ENCODE measurements at regions not wholly inside any gene's neighbourhood (a gene's known extent, or its start where the extent isn't known, plus 50 kb on each side); places are given as distances from the start of the nearest gene placed in this dataset.
"Not testable (repeated sequence)": the region's sequence is repeated elsewhere in the genome, so short reads cannot be mapped to it uniquely, and the experiment has no call there.

DNA sequence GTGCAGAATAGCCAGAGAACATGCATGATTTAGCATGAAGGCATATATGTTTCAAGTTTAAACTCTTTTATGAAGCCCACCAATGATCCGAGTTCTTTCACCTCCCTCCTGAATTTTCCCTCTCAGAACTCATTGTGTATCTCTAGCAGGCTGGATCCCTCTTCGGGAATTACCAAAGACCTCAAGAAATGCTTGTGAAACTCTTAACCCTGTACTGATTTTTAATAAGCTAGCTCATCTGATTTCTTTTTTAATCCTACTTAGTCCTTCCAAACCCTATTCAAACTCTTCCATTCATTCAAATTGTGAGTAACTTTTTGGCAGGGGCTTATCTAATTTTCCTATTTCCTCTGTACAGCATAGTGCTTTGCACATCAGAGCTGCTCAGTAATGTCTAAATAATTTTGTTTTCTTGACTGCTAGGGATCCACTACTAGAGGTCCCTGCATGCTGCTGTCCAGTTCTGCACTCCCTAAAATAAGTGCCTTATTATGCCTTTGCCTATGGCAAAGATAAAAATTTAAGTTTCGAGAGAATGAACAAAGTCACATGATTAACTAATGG is 723.8 kb downstream of the CDH11 start:
- no peak for DNase-seq

DNA sequence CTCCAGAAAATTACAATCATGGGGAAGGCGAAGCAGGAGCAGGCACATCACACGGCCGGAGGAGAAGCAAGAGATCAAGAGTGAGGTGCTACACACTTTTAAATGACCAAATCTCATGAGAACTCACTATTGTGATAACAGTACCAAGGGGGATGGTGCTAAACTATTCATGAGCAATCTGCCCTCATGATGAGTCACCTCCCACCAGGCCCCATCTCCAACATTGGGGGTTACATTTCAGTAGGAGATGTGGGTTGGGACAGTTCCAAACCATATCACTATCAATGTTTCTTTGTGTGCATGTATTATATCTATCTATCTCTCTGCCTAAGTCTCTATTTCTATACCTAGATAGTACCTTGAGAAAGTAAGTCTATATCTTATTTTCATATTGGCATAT is 724.8 kb downstream of the CDH11 start:
- no peak for DNase-seq

DNA sequence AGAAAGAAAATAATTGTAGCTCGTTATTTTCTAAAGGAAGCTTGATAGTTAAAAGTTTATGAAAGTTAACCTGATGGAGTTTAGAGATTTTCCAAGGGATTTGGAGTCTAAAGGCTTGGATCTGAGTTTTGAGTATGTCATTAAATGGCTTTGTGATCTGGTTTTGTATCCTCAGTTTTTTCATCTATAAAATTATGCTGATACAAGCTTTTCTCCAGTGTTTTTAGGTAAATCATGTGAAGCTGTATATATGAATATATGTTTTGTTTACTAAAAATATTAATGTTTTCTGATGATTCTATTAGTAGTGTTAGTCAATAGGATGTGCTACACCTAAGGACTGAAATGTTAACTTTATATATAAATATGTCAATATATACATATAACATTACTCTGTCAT is 727.8 kb downstream of the CDH11 start:
- no peak for DNase-seq

DNA sequence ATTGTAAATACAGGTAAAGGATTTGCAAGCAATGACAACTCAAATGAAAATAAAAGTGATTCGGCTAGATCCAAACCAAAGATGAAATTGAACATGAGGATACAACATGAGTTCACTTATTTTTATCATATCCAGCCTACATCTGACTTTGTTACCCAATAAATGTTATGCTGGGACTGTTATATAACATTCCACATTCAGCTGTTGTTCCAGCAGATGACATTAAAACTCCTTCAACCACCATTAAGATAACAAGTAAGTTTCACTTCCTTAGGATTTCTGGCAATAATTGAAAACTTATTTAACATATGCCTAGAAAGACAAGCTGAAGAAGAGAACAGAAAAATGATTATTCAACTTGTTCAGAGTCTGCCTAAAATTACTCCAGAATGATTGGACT is 729.4 kb downstream of the CDH11 start:
- DNase-seq = no peak

DNA sequence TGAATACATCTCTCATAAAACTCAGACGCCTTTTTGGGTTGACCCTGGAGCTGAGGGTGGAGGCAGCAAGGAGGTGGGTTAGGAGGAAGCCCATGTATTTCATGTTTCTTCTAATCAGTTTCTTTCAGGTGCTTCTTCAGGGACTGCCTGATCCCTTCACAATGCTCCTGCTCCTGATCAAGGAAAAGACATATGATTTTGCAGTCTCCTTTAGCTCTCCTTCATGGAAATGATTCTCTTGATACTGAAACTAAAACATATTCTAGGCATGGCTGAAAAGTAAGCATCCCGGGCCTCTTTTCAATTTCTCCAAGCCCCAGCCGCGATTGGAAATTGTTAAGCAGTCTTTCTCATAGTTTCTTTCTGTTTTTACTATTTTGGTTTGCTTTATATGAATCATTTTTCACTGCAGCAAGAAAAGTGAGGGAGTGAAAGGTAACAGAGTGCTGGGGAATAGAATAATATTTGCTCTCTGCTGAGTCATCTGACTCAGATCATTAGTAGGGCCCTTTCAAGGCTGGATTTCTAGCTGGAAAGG is 730.7 kb downstream of the CDH11 start:
- DNase-seq = no peak

DNA sequence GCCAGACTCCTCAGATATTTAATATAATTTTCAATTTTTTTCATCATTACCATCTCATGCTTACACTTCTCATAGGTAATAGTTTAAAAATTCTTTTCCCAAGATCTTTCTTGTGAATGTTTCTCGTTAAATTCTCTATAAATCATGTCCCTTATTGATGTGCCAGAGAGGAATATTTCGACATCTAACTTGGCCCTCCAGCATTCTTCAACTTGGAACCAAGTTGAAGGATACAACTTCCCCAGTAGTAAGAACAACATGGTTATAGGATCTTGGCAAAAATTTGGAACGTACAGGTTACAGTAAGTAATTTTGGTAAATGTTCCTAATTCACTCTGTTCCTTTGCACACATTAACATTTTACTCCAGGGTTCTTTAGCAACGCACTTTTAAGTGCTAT is 731.8 kb downstream of the CDH11 start:
- DNase-seq = no peak

DNA sequence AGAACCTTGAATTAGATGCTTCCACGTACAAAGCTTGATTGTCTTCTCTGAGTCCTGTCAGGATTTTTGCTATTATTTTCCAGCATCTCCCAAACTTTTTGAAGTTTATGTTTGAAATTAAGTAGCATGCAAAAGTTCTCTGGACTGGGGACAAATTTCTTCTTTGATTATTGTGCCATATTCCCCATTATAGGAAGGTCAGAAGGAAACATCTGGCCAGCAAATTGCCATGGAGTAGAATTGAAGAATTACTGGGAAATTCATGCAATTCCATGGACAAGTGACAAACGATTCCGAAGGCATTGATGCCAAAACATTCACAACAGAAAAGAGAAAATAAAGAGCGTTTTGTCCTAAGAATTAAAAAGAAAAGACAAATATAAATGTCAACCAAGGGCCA is 737.2 kb downstream of the CDH11 start:
- no peak for DNase-seq

DNA sequence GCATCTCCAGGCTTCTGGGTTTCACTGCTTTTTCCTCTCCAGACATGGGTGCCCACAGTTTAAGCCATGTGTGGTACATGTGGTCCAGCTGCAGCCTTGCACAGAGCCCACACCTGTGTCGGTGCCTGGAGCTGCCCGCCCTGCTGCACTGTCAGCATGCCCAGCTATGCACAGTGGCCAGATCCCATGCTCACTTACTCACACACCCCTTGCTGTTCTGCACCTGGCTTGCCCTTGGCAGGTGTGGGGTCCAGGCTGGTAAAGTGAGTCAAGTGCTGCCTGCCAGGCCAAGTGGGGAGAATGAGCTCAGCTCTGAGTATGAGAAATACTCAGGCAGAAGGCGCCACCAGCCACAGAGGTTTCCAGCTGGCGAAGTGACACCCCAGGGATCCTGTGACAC is 739.9 kb downstream of the CDH11 start:
- DNase-seq = no peak

DNA sequence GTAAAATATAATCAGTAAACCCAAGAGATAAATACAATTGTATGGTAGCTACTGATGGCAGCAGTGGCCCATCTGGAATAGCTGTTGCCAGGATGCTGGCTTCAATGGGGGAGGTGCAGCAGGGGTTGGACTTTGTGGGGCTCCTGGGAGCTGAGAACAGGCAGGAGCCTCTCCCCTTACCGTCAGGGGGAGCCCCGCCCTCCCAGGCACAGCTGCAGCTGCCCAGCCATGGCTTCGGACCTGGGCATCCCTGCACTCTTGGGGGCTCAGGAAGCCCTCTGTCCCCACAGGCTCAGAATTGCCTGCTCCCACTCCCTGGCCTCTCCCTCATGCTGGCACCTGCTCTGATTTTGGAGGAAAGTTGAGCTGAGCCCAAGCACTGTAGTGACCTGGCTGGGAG is 741.1 kb downstream of the CDH11 start:
- DNase-seq = no peak

DNA sequence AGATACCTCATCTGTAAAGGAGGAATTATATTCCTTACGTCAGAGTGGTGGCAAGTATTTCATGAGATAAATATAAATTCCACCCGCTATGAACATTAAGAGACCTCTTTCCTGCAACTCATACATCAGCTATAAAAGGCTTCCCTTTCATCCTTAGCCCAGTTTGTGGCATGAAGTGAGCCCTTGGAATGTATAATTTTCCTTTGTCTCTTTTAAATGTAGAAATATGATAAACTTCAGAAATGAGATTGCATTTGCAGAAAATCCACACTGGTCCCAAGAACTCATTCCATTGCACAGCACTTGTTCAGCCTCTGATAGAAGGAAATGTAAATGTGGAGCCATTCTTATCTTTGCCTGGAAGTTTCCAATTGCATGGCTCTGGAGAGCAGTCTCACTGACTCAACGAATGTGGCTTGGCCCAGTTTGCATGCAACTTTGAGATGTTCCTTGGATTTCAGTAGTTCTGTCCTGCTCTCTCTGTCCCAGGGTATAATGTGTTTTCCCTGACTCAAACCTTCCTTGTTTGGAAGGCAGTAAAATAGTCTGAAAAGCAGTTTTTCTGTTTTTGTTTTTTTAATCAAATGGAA is 746.4 kb downstream of the CDH11 start:
- no peak for DNase-seq

DNA sequence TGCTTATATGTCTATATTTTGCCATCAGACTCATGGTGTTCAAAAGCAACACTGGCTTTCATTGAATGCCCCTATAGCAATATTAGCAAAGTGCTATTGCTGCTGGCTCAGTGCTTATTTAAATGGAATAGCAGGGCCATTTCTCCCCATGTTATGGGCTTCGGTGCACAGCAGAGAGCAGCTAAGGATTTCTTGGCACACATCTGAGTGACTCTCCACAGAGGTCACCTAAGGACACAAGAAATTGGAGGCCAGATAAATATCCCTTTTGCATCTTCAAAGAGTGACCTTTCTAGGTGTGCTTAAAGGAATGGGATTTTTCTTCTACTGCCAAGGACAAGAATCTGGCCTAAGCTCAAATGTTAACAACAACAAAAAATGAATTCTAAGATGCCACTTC is 751.8 kb downstream of the CDH11 start:
- no peak for DNase-seq

DNA sequence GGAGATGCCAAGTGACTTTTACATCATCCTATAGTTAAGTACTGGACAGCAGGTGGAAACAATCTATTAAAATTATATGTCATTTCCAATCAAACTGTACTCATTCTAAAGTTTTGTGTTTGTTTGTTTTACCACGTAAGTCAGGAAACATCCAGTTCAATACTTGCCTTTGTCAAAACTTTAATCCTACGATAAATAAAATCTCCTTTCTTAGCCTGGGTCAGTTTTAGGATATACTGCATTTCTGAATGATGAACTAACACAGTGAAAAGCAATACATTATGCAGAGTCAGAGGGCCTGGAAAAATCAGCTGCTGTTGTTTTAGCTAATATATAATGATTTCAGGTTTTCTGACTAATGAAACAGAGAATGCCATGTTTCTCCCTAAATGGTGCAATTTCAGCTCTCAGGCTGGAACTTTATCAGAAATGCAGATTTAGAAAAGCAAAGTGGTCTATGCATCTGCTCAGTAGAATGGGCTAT is 756.4 kb downstream of the CDH11 start:
- DNase-seq = no peak

DNA sequence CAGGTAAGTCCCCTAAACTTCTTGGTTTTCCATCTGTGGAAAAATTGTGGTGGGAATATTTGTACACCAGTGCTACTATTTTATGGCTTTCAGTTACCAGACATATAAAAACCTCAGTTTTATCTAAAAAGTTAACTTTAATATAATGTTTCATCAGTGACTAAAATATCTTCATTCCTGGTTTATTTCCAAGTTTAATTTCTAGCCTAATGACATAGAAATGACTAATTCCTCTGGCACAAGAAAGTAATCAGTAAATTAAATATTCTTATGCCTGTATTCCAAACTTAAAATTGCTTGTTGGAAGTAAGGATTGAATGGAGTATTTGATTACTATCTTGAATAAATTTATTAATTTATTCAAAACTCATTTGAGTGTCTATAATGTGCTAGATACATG is 757.0 kb downstream of the CDH11 start:
- DNase-seq = no peak

DNA sequence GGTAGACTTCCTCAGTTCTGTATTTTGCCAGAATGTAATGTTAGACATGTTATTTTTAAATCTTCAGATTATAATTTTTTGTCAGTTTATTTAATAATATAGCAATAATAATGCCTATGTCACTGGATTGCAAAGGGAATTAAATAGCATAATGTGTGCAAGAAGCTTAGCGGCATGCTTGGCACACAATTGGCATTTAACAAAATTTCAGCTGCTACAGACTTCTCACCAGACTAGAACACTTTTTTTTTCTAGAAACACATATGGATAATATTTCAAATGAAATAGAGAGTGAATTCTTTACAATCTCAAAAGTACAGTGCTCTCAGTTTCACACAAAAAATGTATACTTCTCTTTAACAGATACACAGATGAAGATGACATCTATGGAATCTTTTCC is 757.4 kb downstream of the CDH11 start:
- no peak for DNase-seq

DNA sequence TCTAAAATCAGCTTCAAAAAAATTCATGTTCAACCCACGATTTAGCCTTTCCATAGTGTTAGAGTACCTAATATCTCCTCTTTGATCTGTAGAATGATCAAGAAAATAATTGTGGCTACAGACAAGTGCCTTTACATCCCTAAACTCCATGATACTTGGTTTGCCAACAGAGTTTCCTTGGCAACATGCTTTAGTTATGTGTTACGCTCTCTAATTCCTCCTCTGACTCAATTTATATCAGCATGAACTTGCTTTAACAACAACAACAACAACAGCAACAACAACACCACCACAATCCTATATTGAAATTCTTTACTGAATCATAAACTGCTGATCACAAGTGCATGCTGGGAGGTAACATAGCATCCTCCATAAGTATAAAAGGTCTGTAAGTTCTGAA is 757.8 kb downstream of the CDH11 start:
- DNase-seq = no peak

DNA sequence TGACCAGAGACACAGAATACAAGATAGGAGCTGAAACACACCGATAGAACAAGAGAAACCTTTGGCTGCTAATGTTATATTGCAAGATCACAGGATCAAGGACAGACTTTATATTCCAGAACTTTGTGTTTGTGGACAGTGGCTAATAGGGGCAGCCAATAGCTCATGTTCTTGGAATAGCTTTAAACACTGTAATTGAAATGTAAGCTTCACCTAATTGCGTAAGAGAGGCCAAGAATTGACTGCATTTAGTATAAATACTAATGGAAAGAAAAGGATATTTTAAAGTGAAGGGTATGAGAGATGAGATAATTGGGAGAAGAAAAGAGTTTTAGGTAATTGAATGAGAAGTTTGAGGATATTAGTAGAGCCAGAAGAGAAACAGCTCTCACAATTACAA is 758.8 kb downstream of the CDH11 start:
- no peak for DNase-seq

DNA sequence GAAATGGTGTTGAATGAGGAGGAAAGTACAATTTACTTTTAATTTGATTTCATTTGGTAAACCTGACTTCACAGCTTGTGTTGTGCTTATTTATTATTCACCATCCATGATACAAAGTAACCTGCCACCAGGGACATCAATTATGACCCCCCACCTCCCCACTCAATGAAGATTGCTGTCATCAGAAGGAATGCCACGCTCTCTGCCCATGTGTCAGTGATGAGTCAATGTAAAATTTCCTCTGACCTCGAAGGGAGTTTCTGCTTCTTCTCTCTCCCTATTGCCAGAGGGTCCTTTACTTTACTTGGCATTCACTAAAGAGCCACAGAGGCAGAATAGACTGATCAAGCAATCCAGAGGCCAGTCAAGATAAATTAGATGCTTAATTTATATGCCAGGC is 759.7 kb downstream of the CDH11 start:
- no peak for DNase-seq

DNA sequence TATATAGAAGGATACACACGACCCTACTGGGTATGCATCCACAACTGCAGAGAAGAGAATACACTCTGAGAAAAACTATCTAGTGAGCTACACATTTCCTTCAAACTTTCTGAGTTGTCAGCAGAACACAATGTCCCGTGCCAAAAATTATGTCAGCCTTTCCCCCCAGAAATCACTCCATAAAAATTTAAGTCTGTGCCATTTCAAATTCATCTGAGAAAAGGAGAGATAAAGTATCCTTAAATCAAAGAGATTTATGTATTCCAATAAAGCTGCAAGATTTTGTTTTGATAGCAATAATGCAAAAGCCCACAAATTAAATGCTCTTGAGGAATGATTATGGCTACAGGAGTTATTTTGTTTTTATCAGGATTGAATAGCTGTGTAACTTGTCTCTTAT is 760.1 kb downstream of the CDH11 start:
- no peak for DNase-seq

DNA sequence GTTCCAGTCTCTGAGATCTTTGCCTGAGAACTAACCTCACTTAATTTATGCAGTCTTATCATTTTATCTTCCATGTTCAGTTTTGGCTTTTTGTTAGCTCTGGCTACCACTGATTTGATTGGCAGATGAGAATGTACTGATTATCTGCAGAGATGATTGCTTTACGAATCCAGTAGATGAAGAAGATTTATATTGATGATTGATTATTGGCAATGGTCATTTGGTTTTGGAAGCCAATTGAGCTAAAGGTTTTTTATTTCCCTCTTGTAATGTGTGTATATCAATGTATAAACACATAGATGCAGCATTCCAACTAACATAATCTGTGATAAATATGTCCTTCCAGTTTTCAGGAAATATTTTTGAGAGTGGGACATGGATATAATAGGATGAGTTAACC is 763.6 kb downstream of the CDH11 start:
- DNase-seq = no peak

DNA sequence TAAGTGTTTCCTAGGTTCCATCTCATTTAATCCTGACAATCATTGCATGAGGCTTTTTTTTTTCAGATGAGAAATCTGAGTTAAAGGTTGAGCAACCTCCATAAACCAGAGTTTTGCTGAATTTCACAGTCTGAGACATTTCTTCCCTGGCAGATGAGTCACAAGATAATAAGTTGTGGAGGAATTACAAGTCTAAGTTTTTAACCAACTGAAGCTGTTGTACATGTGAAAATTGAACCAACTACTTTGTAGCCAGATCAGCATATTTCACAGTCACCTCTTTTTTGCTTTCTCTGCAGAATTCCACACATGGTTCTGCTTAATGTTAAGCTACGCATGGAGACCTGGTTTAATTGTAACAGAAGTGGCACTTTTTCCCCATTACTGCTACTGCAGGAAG is 765.6 kb downstream of the CDH11 start:
- DNase-seq = no peak

DNA sequence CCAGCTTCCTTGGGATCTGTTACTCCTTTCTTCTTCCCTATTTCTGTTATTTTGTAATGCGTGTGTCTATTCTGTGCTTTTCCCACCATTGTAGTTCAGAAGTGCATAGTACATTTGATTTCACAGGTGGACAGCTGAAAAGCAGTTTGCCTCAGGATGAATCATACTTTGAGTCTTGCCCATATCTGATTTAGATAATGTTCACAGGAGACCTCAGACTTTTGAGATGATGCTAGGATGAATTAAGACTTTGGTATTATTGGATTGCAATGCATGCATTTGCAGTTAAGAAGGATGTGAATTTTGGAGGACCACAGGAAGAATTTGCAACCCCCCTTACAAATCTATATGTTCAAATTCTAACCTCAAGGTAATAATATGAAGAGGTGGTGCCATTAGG is 769.6 kb downstream of the CDH11 start:
- no peak for DNase-seq

DNA sequence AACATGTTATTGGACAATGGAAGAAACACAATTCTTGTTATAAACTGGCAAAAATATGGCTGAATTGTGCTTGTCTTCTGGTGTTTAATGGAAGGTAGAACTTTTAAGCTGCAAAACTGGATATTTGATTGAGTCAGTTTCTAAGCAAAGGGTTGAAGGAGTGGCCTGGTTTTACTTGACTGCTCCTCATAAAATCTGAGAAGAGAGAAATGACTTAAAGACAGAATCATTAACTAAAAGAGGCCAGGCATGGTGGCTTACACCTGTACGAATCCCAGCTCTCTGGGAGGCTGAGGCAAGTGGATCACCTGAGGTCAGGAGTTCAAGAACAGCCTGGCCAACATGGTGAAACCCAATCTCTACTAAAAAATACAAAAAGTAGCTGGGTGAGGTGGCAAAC is 770.7 kb downstream of the CDH11 start:
- DNase-seq = no peak

DNA sequence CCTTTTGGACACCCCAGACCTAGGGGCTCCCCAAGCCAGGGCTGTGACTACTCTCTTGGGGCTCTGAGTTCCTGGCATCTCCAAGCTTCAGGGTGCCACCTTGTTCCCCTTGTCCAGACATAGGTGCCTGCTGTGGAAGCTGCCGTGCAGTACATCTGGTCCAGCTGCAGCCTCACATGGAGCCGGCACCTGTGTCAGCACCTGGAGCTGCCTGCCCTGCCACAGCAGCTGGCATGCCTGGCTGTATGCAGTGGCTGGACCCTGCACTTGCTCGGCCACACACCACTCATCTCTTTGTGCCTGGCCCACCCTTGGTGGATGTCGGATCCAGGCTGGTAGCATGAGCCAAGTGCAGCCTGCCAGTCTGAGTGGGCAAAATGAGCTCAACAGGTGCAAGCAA is 775.8 kb downstream of the CDH11 start:
- no peak for DNase-seq

DNA sequence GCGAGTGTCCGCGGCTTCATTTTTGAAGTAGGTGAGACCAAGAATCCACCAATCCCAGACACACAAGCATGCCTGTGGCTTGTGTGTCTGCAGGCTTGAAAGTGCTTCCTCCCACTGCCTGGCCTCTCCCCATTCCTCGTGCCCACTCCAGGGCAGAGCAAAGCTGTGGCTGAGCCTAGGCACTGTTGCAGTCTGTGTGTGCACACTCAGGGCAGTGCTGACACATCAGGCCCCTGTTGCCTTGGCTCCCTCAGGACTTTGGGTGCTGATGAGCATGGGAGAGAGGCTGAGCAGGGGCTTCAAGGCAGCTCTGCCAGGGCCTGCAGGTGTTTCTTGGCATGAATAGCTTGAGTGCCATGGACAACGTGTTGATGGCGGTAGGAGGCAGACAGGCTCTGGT is 776.7 kb downstream of the CDH11 start:
- no peak for DNase-seq

DNA sequence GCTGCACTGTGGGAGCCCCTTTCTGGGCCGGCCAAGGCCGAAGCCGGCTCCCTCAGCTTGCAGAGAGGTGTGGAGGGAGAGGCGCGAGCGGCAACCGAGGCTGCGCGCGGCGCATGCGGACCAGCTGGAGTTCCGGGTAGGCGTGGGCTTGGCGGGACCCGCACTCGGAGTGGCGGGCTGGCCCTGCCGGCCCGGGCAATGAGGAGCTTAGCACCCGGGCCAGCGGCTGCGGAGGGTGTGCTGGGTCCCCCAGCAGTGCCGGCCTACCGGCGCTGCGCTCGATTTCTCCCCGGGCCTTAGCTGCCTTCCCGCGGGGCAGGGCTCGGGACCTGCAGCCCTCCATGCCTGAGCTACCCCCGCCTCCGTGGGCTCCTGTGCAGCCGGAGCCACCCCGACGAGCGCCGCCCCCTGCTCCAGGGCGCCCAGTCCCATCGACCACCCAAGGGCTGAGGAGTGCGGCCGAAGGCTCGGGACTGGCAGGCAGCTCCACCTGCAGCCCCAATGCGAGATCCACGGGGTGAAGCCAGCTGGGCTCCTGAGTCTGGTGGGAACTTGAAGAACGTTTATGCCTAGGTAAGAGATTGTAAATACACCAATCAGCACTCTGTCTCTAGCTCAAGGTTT is 777.9 kb downstream of the CDH11 start:
- not testable (repeated sequence) for DNase-seq

Measured in 8988T (cell line).